Spinal cord (tissue), 9 donors: ENCODE measurements at regions not wholly inside any gene's neighbourhood (a gene's known extent, or its start where the extent isn't known, plus 50 kb on each side); places are given as distances from the start of the nearest gene placed in this dataset.

ENCODE experiments used
- DNase-seq, 6 donors: peaks; one replicate each; pipeline versions ENCODE4 v3.0.0 to v3.0.0-alpha.2; 2013 to 2015; ENCODE audit warnings: low spot score in 6 of 6, low read depth in 4 of 6
- H3K27ac ChIP-seq: one replicate; pipeline ENCODE4 v1.5.1; 2013; ENCODE audit warnings: low read depth, low read length, control low read depth
- H3K27me3 ChIP-seq: one replicate; pipeline ENCODE4 v1.6.1; 2013; ENCODE audit warnings: low read length; ENCODE audit not compliant: control insufficient read depth, insufficient read depth
- H3K36me3 ChIP-seq: one replicate; pipeline ENCODE4 v1.6.1; 2013; ENCODE audit warnings: low read length; ENCODE audit not compliant: control insufficient read depth, insufficient read depth
- H3K4me1 ChIP-seq: one replicate; pipeline ENCODE4 v1.6.1; 2013; ENCODE audit warnings: low read length; ENCODE audit not compliant: control insufficient read depth, insufficient read depth
- H3K4me3 ChIP-seq: one replicate; pipeline ENCODE4 v1.5.1; 2013; ENCODE audit warnings: low read depth, low read length, control low read depth
- H3K9me3 ChIP-seq: one replicate; pipeline ENCODE4 v1.6.1; 2013; ENCODE audit warnings: low read length; ENCODE audit not compliant: control insufficient read depth, insufficient read depth
- WGBS: methylation state at CpG from one replicate; pipeline ENCODE4 v1.1.5; 2013; ENCODE audit warnings: missing lambda C conversion rate; ENCODE audit not compliant: insufficient coverage; 5-methylcytosine and 5-hydroxymethylcytosine counted together
- donor health status: healthy.

- no peaks in the 10 kb centered on the region for H3K4me1 ChIP-seq
- no peak for DNase-seq
- WGBS, result no CpG with 5 or more reads among the region's 4 CpGs
- no peaks in the 10 kb centered on the region for H3K9me3 ChIP-seq
- no peak overlapping the region for H3K27ac ChIP-seq
- no peaks in the 10 kb centered on the region for H3K36me3 ChIP-seq
- no peaks in the 10 kb centered on the region for H3K27me3 ChIP-seq
- H3K4me3 ChIP-seq, result no peak overlapping the region
Observed at GRCh38 chr7:116327135-116327534, 116.8 kb downstream of the TES start.

GRCh38 chr7:116327752-116328151 lies 117.4 kb downstream of the TES start:
- no peak overlapping the region for H3K27ac ChIP-seq
- no peak overlapping the region for H3K4me3 ChIP-seq
- no peaks in the 10 kb centered on the region for H3K27me3 ChIP-seq
- WGBS, result 40% methylated on average over 1 of the region's 7 CpGs
- H3K36me3 ChIP-seq, result no peaks in the 10 kb centered on the region
- H3K4me1 ChIP-seq, result no peaks in the 10 kb centered on the region
- H3K9me3 ChIP-seq, result no peaks in the 10 kb centered on the region
- no peak for DNase-seq

- Histone ChIP-seq H3K4me1 (no peaks in the 10 kb centered on the region), H3K4me3 (no peak overlapping the region), H3K36me3 (no peaks in the 10 kb centered on the region), H3K27ac (no peak overlapping the region), H3K9me3 (no peaks in the 10 kb centered on the region), H3K27me3 (no peaks in the 10 kb centered on the region)
- no peak for DNase-seq
- no CpG with 5 or more reads among the region's 1 CpG for WGBS
Observed at GRCh38 chr7:116328161-116328560, 117.8 kb downstream of the TES start.

GRCh38 chr7:116329686-116330503 lies 119.6 kb downstream of the TES start:
- WGBS, result 100% methylated on average over 1 of the region's 1 CpG
- H3K27ac ChIP-seq, result no peak overlapping the region
- no peaks in the 10 kb centered on the region for H3K4me1 ChIP-seq
- no peak overlapping the region for H3K4me3 ChIP-seq
- H3K9me3 ChIP-seq, result no peaks in the 10 kb centered on the region
- peak in 1 of 6 donors; percentile 84 for DNase-seq
- H3K27me3 ChIP-seq, result no peaks in the 10 kb centered on the region
- H3K36me3 ChIP-seq, result no peaks in the 10 kb centered on the region

GRCh38 chr7:116331020-116331419 lies 120.7 kb downstream of the TES start:
- Histone ChIP-seq H3K4me1 (no peaks in the 10 kb centered on the region), H3K36me3 (no peaks in the 10 kb centered on the region), H3K27me3 (no peaks in the 10 kb centered on the region), H3K4me3 (no peak overlapping the region), H3K27ac (no peak overlapping the region), H3K9me3 (no peaks in the 10 kb centered on the region)
- DNase-seq, result peak in 1 of 6 donors; percentile 53

GRCh38 chr7:116332766-116333165 lies 122.4 kb downstream of the TES start:
- DNase-seq, result peak in 1 of 6 donors; percentile 15

DNA sequence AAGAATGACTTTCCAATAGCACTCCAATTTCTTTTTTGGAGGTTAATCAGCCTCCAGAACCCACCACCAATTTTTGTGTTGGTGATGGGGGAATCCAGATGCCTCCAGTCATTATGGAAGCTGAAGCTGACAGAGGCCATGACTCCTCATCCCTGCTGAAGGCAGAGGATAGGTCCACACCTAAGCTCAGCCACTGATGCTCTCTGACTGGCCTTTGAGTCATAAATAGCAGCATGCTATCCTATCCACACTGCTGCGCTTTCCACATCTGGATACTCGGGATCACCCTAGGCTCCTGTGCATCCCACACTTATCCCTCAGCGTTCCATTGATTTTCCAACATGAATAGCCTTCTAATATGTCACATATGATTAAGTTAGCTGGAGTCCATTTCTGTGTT lies 124.2 kb downstream of the TES start:
- Histone ChIP-seq H3K27ac (no peak overlapping the region), H3K4me3 (no peak overlapping the region), H3K27me3 (no peaks in the 10 kb centered on the region), H3K36me3 (no peaks in the 10 kb centered on the region), H3K9me3 (no peaks in the 10 kb centered on the region), H3K4me1 (no peaks in the 10 kb centered on the region)
- no CpG with 5 or more reads among the region's 3 CpGs for WGBS
- DNase-seq, result no peak

More at GRCh38 chr7:116332766-116333165, 122.4 kb downstream of the TES start:
- no peaks in the 10 kb centered on the region for H3K9me3 ChIP-seq
- WGBS, result no CpG with 5 or more reads among the region's 3 CpGs
- H3K27me3 ChIP-seq, result no peaks in the 10 kb centered on the region
- H3K4me1 ChIP-seq, result no peaks in the 10 kb centered on the region
- H3K36me3 ChIP-seq, result no peaks in the 10 kb centered on the region
- H3K4me3 ChIP-seq, result no peak overlapping the region
- H3K27ac ChIP-seq, result no peak overlapping the region

GRCh38 chr7:116337018-116337417 lies 126.7 kb downstream of the TES start:
- H3K27ac ChIP-seq, result no peak overlapping the region
- H3K9me3 ChIP-seq, result no peaks in the 10 kb centered on the region
- H3K4me3 ChIP-seq, result no peak overlapping the region
- no CpG with 5 or more reads among the region's 2 CpGs for WGBS
- DNase-seq, result peak in 1 of 6 donors; percentile 80
- H3K36me3 ChIP-seq, result no peaks in the 10 kb centered on the region
- no peaks in the 10 kb centered on the region for H3K4me1 ChIP-seq
- H3K27me3 ChIP-seq, result no peaks in the 10 kb centered on the region

DNA sequence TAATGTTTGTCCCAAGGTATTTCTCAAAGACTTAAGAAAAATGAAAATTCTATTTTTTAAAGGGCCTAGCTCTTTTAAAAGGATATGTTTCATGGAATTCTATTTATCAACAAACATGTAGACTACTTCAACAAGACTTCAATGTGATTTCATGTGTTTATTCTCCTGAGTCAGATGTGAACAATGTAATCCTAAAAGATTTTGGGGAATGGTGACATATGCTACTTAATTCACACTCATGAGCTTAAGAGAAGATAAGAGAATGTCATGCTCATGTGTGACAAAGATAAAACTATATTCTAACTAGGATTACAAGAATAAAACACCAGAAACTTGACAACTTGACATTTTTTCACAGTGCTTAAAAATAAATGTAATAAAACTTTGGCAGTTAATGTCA lies 127.5 kb downstream of the TES start:
- Histone ChIP-seq H3K36me3 (no peaks in the 10 kb centered on the region), H3K9me3 (no peaks in the 10 kb centered on the region), H3K27ac (no peak overlapping the region), H3K27me3 (no peaks in the 10 kb centered on the region), H3K4me1 (no peaks in the 10 kb centered on the region), H3K4me3 (no peak overlapping the region)
- no peak for DNase-seq

GRCh38 chr7:116339564-116339963 lies 129.2 kb downstream of the TES start:
- H3K4me1 ChIP-seq, result no peaks in the 10 kb centered on the region
- WGBS, result no CpG with 5 or more reads among the region's 3 CpGs
- no peak overlapping the region for H3K4me3 ChIP-seq
- H3K9me3 ChIP-seq, result no peaks in the 10 kb centered on the region
- H3K27me3 ChIP-seq, result no peaks in the 10 kb centered on the region
- H3K27ac ChIP-seq, result no peak overlapping the region
- DNase-seq, result no peak
- no peaks in the 10 kb centered on the region for H3K36me3 ChIP-seq
